ENCODE measurements at regions not wholly inside any gene's neighbourhood (a gene's known extent, or its start where the extent isn't known, plus 50 kb on each side); places are given as distances from the start of the nearest gene placed in this dataset.
"Not testable (repeated sequence)": the region's sequence is repeated elsewhere in the genome, so short reads cannot be mapped to it uniquely, and the experiment has no call there.

DNA sequence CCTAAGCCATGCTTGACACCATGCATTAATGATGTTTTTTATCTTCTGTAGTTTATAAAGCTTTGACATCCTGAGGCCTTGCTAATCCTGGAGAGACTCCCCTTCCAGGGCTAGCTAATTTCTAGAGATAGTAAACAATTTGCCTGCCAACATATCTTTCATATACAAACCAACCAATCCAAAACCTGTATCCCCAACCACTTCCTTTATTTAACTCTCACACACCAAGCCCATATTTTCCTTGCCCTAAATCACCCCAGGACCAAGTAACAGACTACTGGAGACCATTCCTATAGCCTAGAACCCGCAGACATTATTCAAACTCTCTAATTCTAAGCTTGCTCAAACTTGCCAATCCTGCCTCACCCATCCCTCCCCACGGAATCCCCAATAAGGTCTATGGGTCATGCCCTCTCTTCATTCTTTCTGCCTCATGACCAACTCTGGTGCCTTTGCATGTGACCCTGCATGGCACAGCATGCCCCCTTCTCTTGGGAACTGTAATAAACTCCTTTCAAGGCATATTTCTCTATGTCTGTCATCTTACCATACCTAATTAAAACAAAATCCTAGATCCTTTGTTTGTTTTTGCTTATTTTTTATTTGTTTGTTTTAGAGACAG lies 116.6 kb upstream of the CACUL1 start:
- H3K27ac Mint-ChIP-seq: no peak overlapping the region
- peaks cover 17% of the 10 kb centered on the region for H3K27me3 Mint-ChIP-seq (ENCODE audit: low read depth)
- no peaks in the 10 kb centered on the region for H3K9me3 Mint-ChIP-seq
- DNase-seq (ENCODE audit: low spot score): no peak
- no peaks in the 10 kb centered on the region for H3K4me1 Mint-ChIP-seq (ENCODE audit: low read depth)
- no peaks in the 10 kb centered on the region for H3K36me3 Mint-ChIP-seq (ENCODE audit: low read depth)
- no peak overlapping the region for H3K4me3 Mint-ChIP-seq

- no peaks in the 10 kb centered on the region for H3K36me3 Mint-ChIP-seq (ENCODE audit: low read depth)
- DNase-seq (ENCODE audit: low spot score): no peak
- H3K4me1 Mint-ChIP-seq (ENCODE audit: low read depth): no peaks in the 10 kb centered on the region
- H3K9me3 Mint-ChIP-seq: no peaks in the 10 kb centered on the region
- no peak overlapping the region for H3K4me3 Mint-ChIP-seq
- H3K27ac Mint-ChIP-seq: no peak overlapping the region
- peaks cover 16% of the 10 kb centered on the region for H3K27me3 Mint-ChIP-seq (ENCODE audit: low read depth)
These were observed 118.4 kb upstream of the CACUL1 start for GRCh38 chr10:118873091-118873737.

GRCh38 chr10:118873738-118874105 lies 119.0 kb upstream of the CACUL1 start:
- DNase-seq (ENCODE audit: low spot score): no peak
- H3K4me3 Mint-ChIP-seq: no peak overlapping the region
- no peak overlapping the region for H3K27ac Mint-ChIP-seq
- no peaks in the 10 kb centered on the region for H3K9me3 Mint-ChIP-seq
- peaks cover 16% of the 10 kb centered on the region for H3K27me3 Mint-ChIP-seq (ENCODE audit: low read depth)
- no peaks in the 10 kb centered on the region for H3K4me1 Mint-ChIP-seq (ENCODE audit: low read depth)
- H3K36me3 Mint-ChIP-seq (ENCODE audit: low read depth): no peaks in the 10 kb centered on the region

GRCh38 chr10:118874171-118874570 lies 119.4 kb upstream of the CACUL1 start:
- Mint-ChIP-seq H3K4me3 (no peak overlapping the region), H3K27ac (no peak overlapping the region), H3K4me1 (ENCODE audit: low read depth) (no peaks in the 10 kb centered on the region), H3K27me3 (ENCODE audit: low read depth) (peaks cover 16% of the 10 kb centered on the region), H3K9me3 (no peaks in the 10 kb centered on the region), H3K36me3 (ENCODE audit: low read depth) (no peaks in the 10 kb centered on the region)
- DNase-seq (ENCODE audit: low spot score): no peak

DNA sequence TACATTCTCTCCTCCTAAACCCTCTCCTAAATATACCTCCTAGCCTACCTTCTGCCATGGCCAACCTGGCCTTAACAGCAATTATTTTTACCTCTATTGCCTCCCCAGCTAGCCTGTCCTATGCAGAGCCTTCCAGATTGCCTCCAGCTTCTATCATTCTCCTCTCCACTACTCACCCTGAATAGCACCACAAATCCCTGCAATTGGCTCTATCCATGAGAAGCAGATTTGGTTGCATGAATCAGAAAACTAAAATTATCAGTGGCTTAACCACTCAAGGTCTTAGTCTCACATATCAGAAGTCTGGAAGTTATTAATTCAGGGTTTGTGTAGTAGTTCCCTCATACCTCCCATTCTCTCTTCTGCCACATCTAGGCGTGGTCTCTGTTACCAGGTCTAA lies 120.3 kb upstream of the CACUL1 start:
- Mint-ChIP-seq H3K4me1 (ENCODE audit: low read depth) (no peaks in the 10 kb centered on the region), H3K27me3 (ENCODE audit: low read depth) (peaks cover 16% of the 10 kb centered on the region), H3K9me3 (no peaks in the 10 kb centered on the region), H3K27ac (no peak overlapping the region), H3K4me3 (no peak overlapping the region), H3K36me3 (ENCODE audit: low read depth) (no peaks in the 10 kb centered on the region)
- DNase-seq (ENCODE audit: low spot score): no peak

DNA sequence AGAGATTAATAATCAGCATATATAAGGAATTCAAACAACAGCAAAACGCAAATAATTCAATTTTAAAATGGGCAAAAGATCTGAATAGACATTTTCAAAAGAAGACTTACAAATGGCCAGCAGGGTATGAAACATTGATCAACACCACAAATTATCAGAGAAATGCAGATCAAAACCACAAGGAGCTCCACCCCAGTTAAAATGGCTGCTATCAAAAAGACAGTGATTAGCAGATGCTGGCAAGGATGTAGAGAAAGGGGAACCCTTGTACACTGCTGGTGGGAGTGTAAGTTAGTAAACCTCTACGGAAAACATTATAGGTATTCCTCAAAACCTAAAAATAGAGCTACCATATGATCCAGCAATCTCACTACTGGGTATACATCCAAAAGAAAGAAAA lies 128.0 kb upstream of the CACUL1 start:
- Mint-ChIP-seq H3K4me1 (ENCODE audit: low read depth) (no peaks in the 10 kb centered on the region), H3K27ac (no peak overlapping the region), H3K27me3 (ENCODE audit: low read depth) (peaks cover 22% of the 10 kb centered on the region), H3K9me3 (no peaks in the 10 kb centered on the region), H3K36me3 (ENCODE audit: low read depth) (no peaks in the 10 kb centered on the region), H3K4me3 (no peak overlapping the region)
- DNase-seq (ENCODE audit: low spot score): no peak

GRCh38 chr10:118892255-118892654 lies 137.3 kb upstream of the NANOS1 start:
- H3K9me3 Mint-ChIP-seq: no peaks in the 10 kb centered on the region
- H3K27ac Mint-ChIP-seq: no peak overlapping the region
- no peaks in the 10 kb centered on the region for H3K4me1 Mint-ChIP-seq (ENCODE audit: low read depth)
- DNase-seq (ENCODE audit: low spot score): no peak
- H3K36me3 Mint-ChIP-seq (ENCODE audit: low read depth): no peaks in the 10 kb centered on the region
- no peak overlapping the region for H3K4me3 Mint-ChIP-seq
- H3K27me3 Mint-ChIP-seq (ENCODE audit: low read depth): peaks cover 3% of the 10 kb centered on the region

- not testable (repeated sequence) for H3K4me3 Mint-ChIP-seq; DNase-seq (ENCODE audit: low spot score); H3K4me1 Mint-ChIP-seq (ENCODE audit: low read depth); H3K36me3 Mint-ChIP-seq (ENCODE audit: low read depth); H3K27ac Mint-ChIP-seq; H3K9me3 Mint-ChIP-seq; H3K27me3 Mint-ChIP-seq (ENCODE audit: low read depth)
These were observed 134.6 kb upstream of the NANOS1 start for GRCh38 chr10:118894891-118895290.

- H3K4me3 Mint-ChIP-seq: no peak overlapping the region
- H3K9me3 Mint-ChIP-seq: no peaks in the 10 kb centered on the region
- DNase-seq (ENCODE audit: low spot score): no peak
- H3K27ac Mint-ChIP-seq: no peak overlapping the region
- peaks cover 3% of the 10 kb centered on the region for H3K27me3 Mint-ChIP-seq (ENCODE audit: low read depth)
- H3K4me1 Mint-ChIP-seq (ENCODE audit: low read depth): no peaks in the 10 kb centered on the region
- H3K36me3 Mint-ChIP-seq (ENCODE audit: low read depth): no peaks in the 10 kb centered on the region
These were observed 128.9 kb upstream of the NANOS1 start for GRCh38 chr10:118900617-118901016.

GRCh38 chr10:118901380-118901779 lies 128.1 kb upstream of the NANOS1 start:
- DNase-seq (ENCODE audit: low spot score): no peak
- no peaks in the 10 kb centered on the region for H3K36me3 Mint-ChIP-seq (ENCODE audit: low read depth)
- H3K27me3 Mint-ChIP-seq (ENCODE audit: low read depth): peaks cover 3% of the 10 kb centered on the region
- no peaks in the 10 kb centered on the region for H3K9me3 Mint-ChIP-seq
- H3K4me3 Mint-ChIP-seq: no peak overlapping the region
- no peak overlapping the region for H3K27ac Mint-ChIP-seq
- H3K4me1 Mint-ChIP-seq (ENCODE audit: low read depth): no peaks in the 10 kb centered on the region

GRCh38 chr10:118901906-118902305 lies 127.6 kb upstream of the NANOS1 start:
- no peak for DNase-seq (ENCODE audit: low spot score)
- Mint-ChIP-seq H3K4me1 (ENCODE audit: low read depth) (no peaks in the 10 kb centered on the region), H3K27ac (no peak overlapping the region), H3K4me3 (no peak overlapping the region), H3K36me3 (ENCODE audit: low read depth) (no peaks in the 10 kb centered on the region), H3K9me3 (no peaks in the 10 kb centered on the region), H3K27me3 (ENCODE audit: low read depth) (peaks cover 3% of the 10 kb centered on the region)

DNA sequence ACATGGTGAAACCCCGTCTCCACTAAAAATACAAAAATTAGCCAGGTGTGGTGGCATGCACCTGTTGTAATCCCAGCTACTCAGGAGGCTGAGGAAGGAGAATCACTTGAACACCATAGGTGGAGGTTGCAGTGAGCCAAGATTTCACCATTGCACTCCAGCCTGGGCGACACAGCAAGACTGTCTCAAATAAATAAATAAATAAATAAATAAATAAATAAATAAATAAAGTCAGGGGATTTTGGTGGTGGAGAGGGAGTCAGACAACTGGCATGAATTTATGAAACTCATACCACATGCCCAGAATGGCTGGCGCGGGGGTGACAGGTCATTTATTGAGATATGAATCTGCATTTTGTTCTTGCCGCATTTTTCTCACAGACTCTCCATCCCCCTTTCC lies 126.9 kb upstream of the NANOS1 start:
- H3K27ac Mint-ChIP-seq; DNase-seq (ENCODE audit: low spot score); H3K4me1 Mint-ChIP-seq (ENCODE audit: low read depth); H3K4me3 Mint-ChIP-seq; H3K27me3 Mint-ChIP-seq (ENCODE audit: low read depth); H3K9me3 Mint-ChIP-seq; H3K36me3 Mint-ChIP-seq (ENCODE audit: low read depth): not testable (repeated sequence)

DNA sequence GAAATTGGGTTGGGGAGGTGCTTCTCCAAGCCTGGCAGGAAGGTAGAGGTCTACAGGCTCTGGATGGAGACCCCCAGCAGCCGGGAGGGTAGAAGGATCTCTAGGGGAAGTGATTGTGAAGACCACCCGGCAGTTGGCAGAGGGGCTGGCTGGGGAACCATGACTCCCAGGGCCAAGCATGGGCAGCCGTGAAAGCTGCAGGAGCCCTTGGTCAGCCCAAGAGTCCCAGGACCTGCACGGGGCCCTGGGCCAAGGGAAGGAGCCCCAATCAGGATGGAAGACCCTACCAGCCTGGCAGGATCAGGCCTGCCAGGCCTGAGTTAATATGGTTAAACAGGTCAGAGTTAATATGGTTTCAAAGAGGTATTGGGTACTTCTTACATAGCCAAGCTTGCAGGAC lies 126.3 kb upstream of the NANOS1 start:
- H3K4me1 Mint-ChIP-seq (ENCODE audit: low read depth): no peaks in the 10 kb centered on the region
- H3K27ac Mint-ChIP-seq: no peak overlapping the region
- peaks cover 3% of the 10 kb centered on the region for H3K27me3 Mint-ChIP-seq (ENCODE audit: low read depth)
- H3K9me3 Mint-ChIP-seq: no peaks in the 10 kb centered on the region
- H3K36me3 Mint-ChIP-seq (ENCODE audit: low read depth): no peaks in the 10 kb centered on the region
- no peak overlapping the region for H3K4me3 Mint-ChIP-seq
- DNase-seq (ENCODE audit: low spot score): no peak

- no peak overlapping the region for H3K27ac Mint-ChIP-seq
- DNase-seq (ENCODE audit: low spot score): no peak
- H3K4me1 Mint-ChIP-seq (ENCODE audit: low read depth): no peaks in the 10 kb centered on the region
- H3K9me3 Mint-ChIP-seq: no peaks in the 10 kb centered on the region
- no peaks in the 10 kb centered on the region for H3K36me3 Mint-ChIP-seq (ENCODE audit: low read depth)
- no peak overlapping the region for H3K4me3 Mint-ChIP-seq
- peaks cover 3% of the 10 kb centered on the region for H3K27me3 Mint-ChIP-seq (ENCODE audit: low read depth)
These were observed 125.8 kb upstream of the NANOS1 start for GRCh38 chr10:118903691-118904090.

DNA sequence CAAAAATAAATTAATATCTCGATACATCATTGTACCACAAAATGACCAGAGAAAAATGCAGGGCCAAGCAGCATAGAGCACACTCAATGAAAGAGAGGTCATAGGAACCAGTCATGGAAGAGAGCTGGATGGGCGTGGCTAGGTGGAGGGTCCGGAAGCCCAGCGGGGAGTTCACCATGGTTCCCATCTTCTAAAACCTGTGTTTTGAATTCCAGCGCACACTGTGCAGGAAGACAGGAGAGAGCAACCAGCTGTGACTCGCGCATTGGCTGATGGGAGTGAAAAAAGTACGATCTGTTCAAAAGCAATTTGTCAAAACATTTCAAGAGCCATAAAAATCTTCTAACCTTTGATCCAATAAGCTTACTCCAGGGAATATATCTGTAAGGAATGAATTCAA lies 125.2 kb upstream of the NANOS1 start:
- peaks cover 3% of the 10 kb centered on the region for H3K27me3 Mint-ChIP-seq (ENCODE audit: low read depth)
- no peaks in the 10 kb centered on the region for H3K4me1 Mint-ChIP-seq (ENCODE audit: low read depth)
- H3K36me3 Mint-ChIP-seq (ENCODE audit: low read depth): no peaks in the 10 kb centered on the region

More for the DNA sequence above, 125.2 kb upstream of the NANOS1 start:
- no peaks in the 10 kb centered on the region for H3K9me3 Mint-ChIP-seq
- no peak overlapping the region for H3K27ac Mint-ChIP-seq
- DNase-seq (ENCODE audit: low spot score): no peak
- no peak overlapping the region for H3K4me3 Mint-ChIP-seq
